Stimulated activated memory B cell treated with anti-CD40 and anti-IgM and Interleukin-4, amounts not matched to agents 10 μg/mL and 1 μg/mL and 100 μg/mL, for 72 hours (primary cell): ENCODE measurements at regions not wholly inside any gene's neighbourhood (a gene's known extent, or its start where the extent isn't known, plus 50 kb on each side); places are given as distances from the start of the nearest gene placed in this dataset.
"Not testable (repeated sequence)": the region's sequence is repeated elsewhere in the genome, so short reads cannot be mapped to it uniquely, and the experiment has no call there.

Source experiments
- ATAC-seq: fragments of 150-1000 bp; cut with Tn5 transposase; 2 replicates; pipeline ENCODE4 v1.10.0; 2021
- H3K27ac Mint-ChIP-seq: one replicate; pipeline ENCODE4 v1.8.0; 2022; ENCODE audit warnings: mild to moderate bottlenecking, mixed read lengths
- H3K27me3 Mint-ChIP-seq: one replicate; pipeline ENCODE4 v1.8.0; 2022; ENCODE audit warnings: mixed read lengths
- H3K36me3 Mint-ChIP-seq: one replicate; pipeline ENCODE4 v1.8.0; 2022; ENCODE audit warnings: mixed read lengths
- H3K4me1 Mint-ChIP-seq: one replicate; pipeline ENCODE4 v1.8.0; 2022; ENCODE audit warnings: mixed read lengths
- H3K4me3 Mint-ChIP-seq: one replicate; pipeline ENCODE4 v1.8.0; 2022; ENCODE audit warnings: mild to moderate bottlenecking, moderate library complexity, mixed read lengths
- H3K9me3 Mint-ChIP-seq: one replicate; pipeline ENCODE4 v1.8.0; 2022; ENCODE audit warnings: mixed read lengths

DNA sequence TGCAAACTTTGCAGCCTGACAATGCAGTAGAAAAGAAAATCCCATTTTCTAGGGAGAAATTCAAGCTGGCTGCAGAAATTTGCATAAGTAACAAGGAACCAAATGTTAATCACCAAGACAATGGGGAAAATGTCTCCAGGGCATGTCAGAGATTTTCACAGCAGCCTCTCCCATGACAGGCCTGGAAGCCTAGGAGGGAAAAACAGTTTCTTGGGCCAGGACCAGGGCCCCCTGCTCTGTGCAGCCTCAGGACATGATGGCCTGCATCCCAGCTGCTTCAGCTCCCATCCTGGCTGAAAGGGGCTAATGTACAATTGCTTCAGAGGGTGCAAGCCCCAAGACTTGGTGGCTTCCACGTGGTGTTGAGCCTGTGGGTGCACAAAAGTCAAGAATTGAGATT lies 74.8 kb upstream of the SERPINE2 start:
- not testable (repeated sequence) for H3K4me3 Mint-ChIP-seq, H3K4me1 Mint-ChIP-seq, ATAC-seq, H3K36me3 Mint-ChIP-seq, H3K27ac Mint-ChIP-seq
- Mint-ChIP-seq H3K27me3 (peaks cover 58% of the 10 kb centered on the region), H3K9me3 (peaks cover 20% of the 10 kb centered on the region)

DNA sequence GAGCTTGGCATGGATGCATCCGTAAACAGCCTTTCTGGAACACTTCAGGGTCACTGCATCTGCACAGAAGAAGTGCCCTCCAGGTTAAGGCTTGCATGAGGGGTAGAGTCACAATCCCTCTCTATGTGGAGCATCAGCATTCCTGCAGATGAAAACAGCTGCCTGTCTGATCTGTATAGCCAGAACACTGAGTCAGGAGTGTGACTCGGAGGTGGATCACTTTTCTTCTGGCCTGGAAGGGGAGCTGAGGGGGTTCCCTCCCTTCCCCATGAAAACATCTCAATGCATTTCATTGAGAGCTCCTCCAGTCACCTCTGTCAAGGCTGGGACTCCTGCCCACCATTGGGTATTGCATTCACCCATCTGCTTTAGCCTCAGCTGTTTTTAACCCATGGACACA lies 72.5 kb upstream of the SERPINE2 start:
- peaks cover 56% of the 10 kb centered on the region for H3K27me3 Mint-ChIP-seq
- H3K4me1 Mint-ChIP-seq, result no peaks in the 10 kb centered on the region
- ATAC-seq, result no peak

DNA sequence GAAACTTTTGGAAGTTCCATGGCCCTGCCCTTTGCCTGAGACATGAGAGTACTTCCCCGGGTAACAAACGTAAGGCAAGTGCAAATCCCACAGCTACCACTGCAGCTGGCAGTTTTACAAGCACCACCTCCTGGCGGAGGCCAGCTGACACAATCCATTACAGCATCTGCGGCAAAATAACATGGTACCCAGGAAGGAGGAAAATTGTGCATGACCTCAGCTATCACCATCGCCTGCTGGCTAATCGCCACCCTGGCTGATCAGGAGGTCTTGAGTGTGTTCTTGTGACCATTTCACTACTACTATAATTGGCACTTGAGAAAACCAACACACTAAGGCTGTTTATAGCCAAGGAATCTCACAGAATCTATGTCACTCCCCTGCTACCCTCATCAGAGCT lies 71.7 kb upstream of the SERPINE2 start:
- ATAC-seq, result no peak
- H3K27me3 Mint-ChIP-seq, result peaks cover 49% of the 10 kb centered on the region
- peaks cover 12% of the 10 kb centered on the region for H3K9me3 Mint-ChIP-seq
- H3K27ac Mint-ChIP-seq, result no peak overlapping the region
- H3K36me3 Mint-ChIP-seq, result no peaks in the 10 kb centered on the region
- H3K4me1 Mint-ChIP-seq, result no peaks in the 10 kb centered on the region
- H3K4me3 Mint-ChIP-seq, result no peak overlapping the region

More for the DNA sequence above, 72.5 kb upstream of the SERPINE2 start:
- H3K4me3 Mint-ChIP-seq, result no peak overlapping the region
- H3K27ac Mint-ChIP-seq, result no peak overlapping the region
- no peaks in the 10 kb centered on the region for H3K36me3 Mint-ChIP-seq
- peaks cover 12% of the 10 kb centered on the region for H3K9me3 Mint-ChIP-seq

DNA sequence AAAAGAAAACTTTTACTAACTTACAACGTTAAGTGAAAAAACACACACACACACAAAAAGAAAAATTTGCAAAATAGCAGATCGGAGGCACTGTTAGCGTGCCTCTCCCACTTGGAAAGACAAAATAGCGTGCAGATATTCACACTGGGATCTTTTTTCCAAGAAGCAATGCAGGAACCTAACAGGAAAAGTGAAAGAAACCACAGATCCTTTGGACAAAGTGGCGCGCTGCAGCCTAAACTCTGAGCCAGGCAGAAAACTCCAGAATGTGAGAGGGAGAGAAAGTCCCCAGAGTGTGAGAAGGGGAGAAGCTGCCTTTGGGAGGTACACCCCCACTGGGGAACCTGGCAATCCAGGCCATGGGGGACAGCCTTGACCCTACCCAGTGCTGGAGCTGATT lies 70.7 kb upstream of the SERPINE2 start:
- ATAC-seq, result no peak
- H3K27ac Mint-ChIP-seq, result no peak overlapping the region
- H3K9me3 Mint-ChIP-seq, result peaks cover 7% of the 10 kb centered on the region
- H3K4me1 Mint-ChIP-seq, result no peaks in the 10 kb centered on the region
- no peaks in the 10 kb centered on the region for H3K36me3 Mint-ChIP-seq
- H3K27me3 Mint-ChIP-seq, result peaks cover 38% of the 10 kb centered on the region
- H3K4me3 Mint-ChIP-seq, result no peak overlapping the region

DNA sequence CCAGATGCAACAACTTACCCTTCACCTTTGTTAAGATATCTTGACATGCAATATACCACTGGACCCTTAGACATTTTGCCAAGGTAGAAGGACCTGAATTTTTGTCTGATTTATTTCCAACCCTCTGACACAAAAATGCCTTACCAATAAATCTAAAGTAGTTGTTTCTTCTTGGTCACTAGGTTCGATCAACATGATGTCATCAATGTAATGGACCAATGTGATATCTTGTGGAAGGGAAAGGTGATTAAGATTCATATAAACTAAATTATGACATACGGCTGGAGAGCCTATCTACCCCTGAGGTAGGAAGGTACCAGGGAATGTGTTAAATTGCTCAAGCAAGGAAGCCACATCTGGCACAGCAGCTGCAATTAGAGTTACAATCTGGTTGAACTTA lies 67.7 kb upstream of the SERPINE2 start:
- H3K27me3 Mint-ChIP-seq, result peaks cover 26% of the 10 kb centered on the region
- no peak overlapping the region for H3K27ac Mint-ChIP-seq
- no peak overlapping the region for H3K4me3 Mint-ChIP-seq
- no peaks in the 10 kb centered on the region for H3K36me3 Mint-ChIP-seq
- no peaks in the 10 kb centered on the region for H3K9me3 Mint-ChIP-seq
- no peak for ATAC-seq
- H3K4me1 Mint-ChIP-seq, result peaks cover 12% of the 10 kb centered on the region

DNA sequence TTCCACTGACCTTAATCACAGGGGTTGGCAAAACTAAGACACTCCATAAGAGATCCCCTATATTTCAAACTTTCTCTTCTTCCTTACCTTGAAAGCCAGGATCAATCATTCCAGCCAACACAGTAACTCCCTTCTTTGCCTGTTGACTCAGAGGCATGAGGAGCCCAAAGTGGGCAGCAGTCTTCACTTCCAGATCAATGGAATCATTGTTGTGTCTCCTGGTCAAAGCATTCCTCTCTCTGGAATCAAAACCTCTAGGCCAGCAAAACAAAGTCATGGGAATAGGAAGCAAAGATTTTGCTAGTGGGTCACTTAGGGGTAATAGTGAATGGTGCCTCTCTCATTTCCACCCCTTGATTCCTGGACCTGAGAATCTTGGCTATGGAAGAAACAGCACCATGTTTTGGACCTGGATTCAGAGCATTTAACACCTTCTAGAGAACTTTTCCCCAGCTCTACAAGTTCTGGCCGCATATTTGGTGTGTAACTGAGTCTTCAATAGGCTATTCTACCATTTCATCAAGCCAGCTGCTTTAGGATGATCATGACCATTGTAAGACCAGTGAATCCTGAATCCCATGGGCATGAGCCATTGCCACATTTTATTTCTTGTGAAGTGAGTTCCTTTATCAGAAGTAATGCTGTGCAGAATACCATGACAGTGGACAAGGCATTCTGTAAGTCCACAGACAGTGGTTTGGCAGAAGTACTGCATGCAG lies 65.7 kb upstream of the SERPINE2 start:
- ATAC-seq, result no peak
- no peaks in the 10 kb centered on the region for H3K36me3 Mint-ChIP-seq
- no peak overlapping the region for H3K27ac Mint-ChIP-seq
- no peaks in the 10 kb centered on the region for H3K9me3 Mint-ChIP-seq
- no peak overlapping the region for H3K4me3 Mint-ChIP-seq
- peaks cover 16% of the 10 kb centered on the region for H3K4me1 Mint-ChIP-seq
- H3K27me3 Mint-ChIP-seq, result peaks cover 33% of the 10 kb centered on the region

DNA sequence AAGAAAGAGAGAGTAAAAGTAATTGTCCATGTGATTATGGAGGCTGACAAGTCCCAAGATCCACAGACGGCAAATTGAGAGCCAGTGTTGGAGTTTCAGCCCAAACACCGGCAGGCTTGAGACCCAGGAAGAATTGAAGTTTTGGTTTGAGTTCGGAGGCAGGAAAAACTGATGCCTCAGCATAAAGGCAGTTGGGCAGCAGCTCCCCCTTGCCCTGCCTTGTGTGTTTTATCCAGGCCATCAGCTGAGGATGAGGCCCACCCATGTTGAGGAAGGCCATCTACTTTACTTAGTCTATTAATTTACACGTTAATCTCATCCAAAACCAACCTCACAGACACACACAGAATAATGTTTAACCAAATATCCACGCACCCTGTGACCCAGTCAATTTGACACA lies 64.6 kb upstream of the SERPINE2 start:
- Mint-ChIP-seq H3K27me3 (peaks cover 24% of the 10 kb centered on the region), H3K9me3 (no peaks in the 10 kb centered on the region), H3K4me3 (no peak overlapping the region), H3K27ac (no peak overlapping the region), H3K4me1 (peaks cover 16% of the 10 kb centered on the region), H3K36me3 (no peaks in the 10 kb centered on the region)
- no peak for ATAC-seq

DNA sequence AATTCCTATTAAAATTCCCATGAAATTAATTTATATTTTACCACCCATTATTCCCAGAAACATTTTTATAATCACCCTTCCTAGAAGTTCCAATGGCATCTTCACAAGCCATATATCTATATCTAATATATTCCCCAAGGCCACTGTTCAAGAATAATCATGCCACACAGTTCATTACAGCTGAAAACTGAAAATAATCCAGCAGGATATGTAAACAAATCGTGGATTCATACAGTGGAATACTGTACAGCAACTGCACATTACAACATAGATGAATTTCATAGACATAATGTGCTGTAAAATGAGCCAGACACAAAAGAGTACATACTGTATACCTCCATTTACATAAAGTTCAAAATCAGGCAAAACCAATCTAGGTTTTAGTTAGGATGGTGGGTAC lies 63.9 kb upstream of the SERPINE2 start:
- Mint-ChIP-seq H3K27ac (no peak overlapping the region), H3K9me3 (no peaks in the 10 kb centered on the region), H3K4me1 (peaks cover 16% of the 10 kb centered on the region), H3K4me3 (no peak overlapping the region), H3K36me3 (no peaks in the 10 kb centered on the region), H3K27me3 (peaks cover 19% of the 10 kb centered on the region)
- ATAC-seq, result no peak

DNA sequence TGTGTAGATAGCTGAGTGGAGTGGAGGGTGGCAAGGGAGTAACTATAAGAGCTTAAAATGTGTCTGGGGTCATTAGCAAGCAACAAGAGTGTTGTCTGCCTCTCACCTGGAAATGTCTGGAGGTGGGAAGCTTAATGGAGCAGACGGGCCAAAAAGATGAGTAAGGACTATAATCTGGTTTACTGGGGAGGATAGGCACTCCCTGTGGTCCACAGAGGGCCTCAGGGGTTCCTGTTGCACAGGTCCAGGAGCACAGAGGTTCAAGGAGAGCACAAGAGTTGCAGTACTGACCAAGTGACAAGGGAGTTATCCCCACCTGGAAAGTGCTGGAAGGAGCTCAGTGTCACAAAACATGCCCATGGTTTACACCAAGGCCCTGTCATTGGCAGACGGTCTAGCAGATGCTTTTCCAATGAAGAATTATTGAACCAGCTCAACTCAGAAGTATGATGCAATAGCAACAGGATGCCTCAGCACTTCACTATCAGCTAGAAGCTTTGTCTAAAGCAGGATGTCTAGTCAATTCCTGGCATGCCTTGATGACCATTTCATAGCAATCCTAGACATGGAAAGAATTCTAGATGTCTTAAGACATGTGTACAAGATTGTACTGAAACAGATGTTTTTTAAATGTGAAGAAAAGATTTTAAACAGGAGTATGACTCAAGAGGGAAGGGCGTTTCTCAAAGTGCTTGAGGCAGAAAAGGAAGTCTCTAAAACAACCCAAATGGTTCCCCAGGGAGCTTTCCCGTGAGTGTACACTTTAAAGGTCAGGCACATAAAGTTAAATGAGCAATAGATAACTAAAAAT lies 62.9 kb upstream of the SERPINE2 start:
- peaks cover 16% of the 10 kb centered on the region for H3K4me1 Mint-ChIP-seq
- H3K27me3 Mint-ChIP-seq, result peaks cover 25% of the 10 kb centered on the region
- ATAC-seq, result peak; percentile 55
- no peaks in the 10 kb centered on the region for H3K36me3 Mint-ChIP-seq
- H3K27ac Mint-ChIP-seq, result no peak overlapping the region
- H3K4me3 Mint-ChIP-seq, result no peak overlapping the region
- H3K9me3 Mint-ChIP-seq, result no peaks in the 10 kb centered on the region

DNA sequence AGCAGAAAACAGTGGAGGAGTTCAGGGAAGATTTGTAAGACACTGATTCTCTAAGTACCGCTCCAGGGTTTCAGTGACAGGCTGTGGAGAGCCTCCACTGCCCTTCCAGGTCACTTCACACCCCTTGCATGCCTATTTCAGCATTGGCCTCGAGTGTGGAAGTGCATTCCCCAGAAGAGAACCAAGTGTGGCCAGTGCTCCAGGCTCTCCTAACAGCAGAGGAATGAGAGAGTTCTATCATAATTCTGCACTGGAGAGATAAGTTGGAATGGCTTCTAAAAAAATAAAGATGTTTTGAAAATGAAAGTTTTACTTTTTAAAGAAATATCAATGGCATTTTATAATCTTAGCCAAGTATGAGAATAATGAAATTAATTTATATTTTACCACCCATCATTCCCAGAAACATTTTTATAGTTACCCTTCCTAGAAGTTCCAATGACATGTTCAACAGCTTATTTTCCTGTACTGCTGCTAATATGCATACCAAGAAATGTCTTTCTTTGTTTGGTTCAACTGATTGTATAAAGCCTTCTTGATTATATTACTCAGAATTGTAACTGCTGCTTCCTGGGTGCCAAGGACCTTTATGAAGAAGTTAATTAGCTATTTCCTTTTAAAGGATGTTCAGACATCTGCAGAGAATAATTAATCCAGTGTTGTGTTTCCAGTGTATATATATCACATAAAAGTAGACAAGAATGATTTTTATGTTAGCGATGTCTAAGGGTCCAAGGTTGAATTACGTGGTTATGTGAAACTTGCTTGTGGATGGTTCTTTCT lies 61.0 kb upstream of the SERPINE2 start:
- Mint-ChIP-seq H3K27ac (no peak overlapping the region), H3K4me1 (peaks cover 26% of the 10 kb centered on the region), H3K36me3 (no peaks in the 10 kb centered on the region), H3K9me3 (peaks cover 7% of the 10 kb centered on the region), H3K27me3 (peaks cover 34% of the 10 kb centered on the region), H3K4me3 (no peak overlapping the region)
- no peak for ATAC-seq

DNA sequence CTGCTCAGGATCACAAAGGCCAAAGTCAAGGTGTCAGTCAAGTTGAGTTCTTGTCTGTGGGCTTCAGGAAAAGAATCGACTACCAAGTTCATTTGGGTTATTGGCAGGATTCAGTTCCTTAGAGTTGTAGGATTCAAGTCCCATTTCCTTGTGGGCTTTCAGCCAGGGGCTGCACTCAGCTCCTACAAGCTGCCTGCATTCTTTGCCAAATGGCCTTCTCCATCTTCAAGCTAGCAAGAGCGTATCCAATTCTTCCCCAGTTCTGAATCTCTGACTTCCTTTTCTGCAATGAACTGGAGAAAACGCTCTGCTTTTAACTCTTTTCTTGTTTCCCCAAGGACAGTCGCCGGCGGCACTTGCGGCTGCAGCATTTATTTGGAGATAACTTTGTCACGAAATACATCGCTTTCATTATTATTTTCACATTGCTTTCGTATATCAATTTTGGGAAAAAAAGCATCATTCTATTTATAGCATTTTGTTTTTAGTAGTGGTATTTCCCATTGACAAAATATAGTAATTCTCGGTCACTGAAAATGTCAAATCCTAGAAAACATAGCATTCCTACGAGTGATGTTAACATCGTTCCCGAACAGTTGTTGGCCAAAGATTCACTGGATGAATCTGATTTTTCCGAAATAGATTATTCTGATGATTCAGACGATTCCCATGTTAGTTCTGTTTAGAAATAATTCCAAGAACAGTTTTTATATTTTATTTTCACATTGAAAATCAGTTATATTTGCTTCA lies 59.6 kb upstream of the SERPINE2 start:
- no peak overlapping the region for H3K27ac Mint-ChIP-seq
- no peak overlapping the region for H3K4me3 Mint-ChIP-seq
- no peaks in the 10 kb centered on the region for H3K36me3 Mint-ChIP-seq
- H3K27me3 Mint-ChIP-seq, result peaks cover 45% of the 10 kb centered on the region
- no peak for ATAC-seq
- peaks cover 26% of the 10 kb centered on the region for H3K4me1 Mint-ChIP-seq
- peaks cover 7% of the 10 kb centered on the region for H3K9me3 Mint-ChIP-seq

DNA sequence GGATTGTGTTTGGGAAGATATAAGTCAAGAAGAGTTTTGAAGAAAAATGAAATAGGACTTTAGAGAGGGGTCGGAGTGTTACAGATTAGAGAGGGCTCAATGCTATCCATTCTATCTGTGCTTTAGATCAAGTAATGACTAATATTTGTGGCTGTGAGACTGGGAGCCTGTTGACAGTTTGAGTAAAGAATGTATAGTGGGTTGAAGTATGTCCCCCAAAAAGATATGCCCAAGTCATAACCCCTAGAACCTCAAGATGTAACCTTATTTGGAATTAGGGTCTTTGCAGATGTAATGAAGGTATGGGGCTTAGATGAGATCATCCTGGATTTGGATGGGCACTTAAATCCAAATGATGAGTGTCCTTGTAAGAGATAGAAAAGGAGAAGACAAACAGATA lies 55.3 kb upstream of the SERPINE2 start:
- ATAC-seq, result no peak
- Mint-ChIP-seq H3K36me3 (no peaks in the 10 kb centered on the region), H3K27me3 (peaks cover 30% of the 10 kb centered on the region), H3K4me3 (no peak overlapping the region), H3K4me1 (peaks cover 10% of the 10 kb centered on the region), H3K27ac (no peak overlapping the region), H3K9me3 (peaks cover 7% of the 10 kb centered on the region)

DNA sequence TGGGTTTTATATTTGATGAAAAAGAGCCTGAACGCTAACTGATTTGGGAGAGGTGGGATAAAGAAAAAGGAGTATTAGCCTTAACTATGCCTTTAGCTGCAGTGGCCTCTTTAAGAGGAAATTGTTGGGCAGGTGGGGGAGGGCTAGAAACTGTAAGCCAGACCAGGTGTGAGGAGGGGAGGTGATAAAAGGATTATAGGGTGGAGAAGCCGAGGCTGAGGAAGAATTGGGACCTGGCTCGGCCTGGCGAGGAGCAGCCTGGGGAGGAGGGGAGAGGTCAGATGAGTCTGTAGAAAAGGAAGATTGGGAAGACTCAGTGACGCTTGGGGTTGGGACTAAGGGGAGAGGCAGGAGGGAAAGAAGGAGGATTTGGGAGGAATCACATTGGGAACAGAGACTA lies 52.6 kb upstream of the SERPINE2 start:
- not testable (repeated sequence) for H3K4me1 Mint-ChIP-seq

DNA sequence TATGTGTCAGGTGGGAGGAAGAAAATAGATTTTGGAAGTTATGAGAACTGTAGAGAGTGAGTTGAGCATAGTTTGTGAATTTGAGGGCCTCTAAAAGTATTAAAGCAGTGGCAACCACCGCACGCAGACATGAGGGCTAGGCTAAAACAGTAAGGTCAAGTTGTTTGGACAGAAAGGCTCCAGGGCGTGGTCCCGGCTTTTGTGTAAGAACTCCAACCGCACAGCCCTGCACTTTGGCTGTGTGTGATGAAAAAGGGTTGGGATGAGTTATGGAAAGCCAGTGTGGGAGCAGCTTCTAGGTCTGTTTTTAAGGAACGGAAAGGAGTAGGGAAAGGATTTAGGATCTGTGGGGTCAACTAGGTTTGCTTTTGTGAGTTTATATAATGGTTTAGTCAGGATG lies 50.5 kb upstream of the SERPINE2 start:
- not testable (repeated sequence) for H3K4me1 Mint-ChIP-seq, H3K9me3 Mint-ChIP-seq, H3K4me3 Mint-ChIP-seq, H3K27me3 Mint-ChIP-seq, ATAC-seq, H3K27ac Mint-ChIP-seq, H3K36me3 Mint-ChIP-seq

More for the DNA sequence above, 52.6 kb upstream of the SERPINE2 start:
- not testable (repeated sequence) for H3K36me3 Mint-ChIP-seq, ATAC-seq, H3K4me3 Mint-ChIP-seq, H3K9me3 Mint-ChIP-seq, H3K27ac Mint-ChIP-seq
- H3K27me3 Mint-ChIP-seq, result peaks cover 21% of the 10 kb centered on the region
